ENCODE measurements at regions not wholly inside any gene's neighbourhood (a gene's known extent, or its start where the extent isn't known, plus 50 kb on each side); places are given as distances from the start of the nearest gene placed in this dataset.
A peak's percentile ranks its signal among the peaks of the same experiment; 100 is the strongest.

DNA sequence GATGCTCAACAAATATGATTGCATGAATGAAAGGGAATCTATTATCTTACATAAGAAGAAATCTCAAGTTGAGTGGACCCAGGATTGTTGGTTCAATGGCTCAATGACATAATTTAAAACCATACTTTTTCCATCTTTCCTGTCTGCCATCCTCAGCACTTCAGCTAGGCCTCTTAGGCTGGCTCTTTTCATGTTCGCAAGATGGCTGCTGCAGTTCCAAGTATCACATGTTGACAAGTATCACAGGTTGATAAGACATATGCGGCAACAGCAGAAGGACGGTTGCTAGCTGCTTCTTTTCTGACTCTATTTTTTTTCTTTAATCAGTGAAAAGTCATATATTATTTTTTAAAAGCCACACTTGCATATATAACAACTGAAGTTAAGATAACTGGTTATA lies 79.0 kb upstream of the CDK6 start:
- H3K4me3 ChIP-seq (ENCODE audit: severe bottlenecking): no peak overlapping the region

DNA sequence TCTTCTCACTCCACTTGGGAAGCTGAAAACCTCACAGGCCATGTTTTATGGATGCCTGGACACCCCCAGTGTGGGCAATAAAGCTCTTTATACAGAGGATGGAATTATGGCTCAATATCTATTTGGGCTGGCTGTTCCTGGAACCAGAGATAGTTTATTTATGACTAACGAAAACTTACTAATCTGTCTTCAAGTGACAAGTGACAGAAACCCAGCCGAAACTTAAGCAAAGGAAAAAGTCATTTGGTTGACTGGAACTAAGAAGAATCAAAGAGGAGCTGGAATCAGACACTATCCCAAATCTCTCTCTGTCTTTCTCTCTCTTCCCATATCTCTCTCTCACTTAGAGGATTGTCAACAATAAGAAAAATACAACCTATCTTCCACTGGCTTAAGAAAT lies 78.3 kb upstream of the CDK6 start:
- TF ChIP-seq, protein P1, sequence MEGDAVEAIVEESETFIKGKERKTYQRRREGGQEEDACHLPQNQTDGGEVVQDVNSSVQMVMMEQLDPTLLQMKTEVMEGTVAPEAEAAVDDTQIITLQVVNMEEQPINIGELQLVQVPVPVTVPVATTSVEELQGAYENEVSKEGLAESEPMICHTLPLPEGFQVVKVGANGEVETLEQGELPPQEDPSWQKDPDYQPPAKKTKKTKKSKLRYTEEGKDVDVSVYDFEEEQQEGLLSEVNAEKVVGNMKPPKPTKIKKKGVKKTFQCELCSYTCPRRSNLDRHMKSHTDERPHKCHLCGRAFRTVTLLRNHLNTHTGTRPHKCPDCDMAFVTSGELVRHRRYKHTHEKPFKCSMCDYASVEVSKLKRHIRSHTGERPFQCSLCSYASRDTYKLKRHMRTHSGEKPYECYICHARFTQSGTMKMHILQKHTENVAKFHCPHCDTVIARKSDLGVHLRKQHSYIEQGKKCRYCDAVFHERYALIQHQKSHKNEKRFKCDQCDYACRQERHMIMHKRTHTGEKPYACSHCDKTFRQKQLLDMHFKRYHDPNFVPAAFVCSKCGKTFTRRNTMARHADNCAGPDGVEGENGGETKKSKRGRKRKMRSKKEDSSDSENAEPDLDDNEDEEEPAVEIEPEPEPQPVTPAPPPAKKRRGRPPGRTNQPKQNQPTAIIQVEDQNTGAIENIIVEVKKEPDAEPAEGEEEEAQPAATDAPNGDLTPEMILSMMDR (IDR thresholded peaks at IDR 0.05; ENCODE audit: poor library complexity, severe bottlenecking): no peak

More for the DNA sequence above, 79.0 kb upstream of the CDK6 start:
- Histone ChIP-seq H3K9me3 (ENCODE audit: severe bottlenecking) (no peaks in the 10 kb centered on the region), H3K4me1 (ENCODE audit: insufficient read depth, poor library complexity, severe bottlenecking) (peaks cover 14% of the 10 kb centered on the region), H3K36me3 (ENCODE audit: low read depth) (no peaks in the 10 kb centered on the region), H3K27ac (ENCODE audit: poor library complexity, severe bottlenecking) (peak overlapping the region; percentile 91), H3K27me3 (ENCODE audit: insufficient read depth, poor library complexity, severe bottlenecking) (no peaks in the 10 kb centered on the region)
- TF ChIP-seq, protein P1 (IDR thresholded peaks at IDR 0.05; ENCODE audit: poor library complexity, severe bottlenecking): no peak
- no peak for DNase-seq (ENCODE audit: low spot score)
- ATAC-seq (ENCODE audit: low read depth): no peak

DNA sequence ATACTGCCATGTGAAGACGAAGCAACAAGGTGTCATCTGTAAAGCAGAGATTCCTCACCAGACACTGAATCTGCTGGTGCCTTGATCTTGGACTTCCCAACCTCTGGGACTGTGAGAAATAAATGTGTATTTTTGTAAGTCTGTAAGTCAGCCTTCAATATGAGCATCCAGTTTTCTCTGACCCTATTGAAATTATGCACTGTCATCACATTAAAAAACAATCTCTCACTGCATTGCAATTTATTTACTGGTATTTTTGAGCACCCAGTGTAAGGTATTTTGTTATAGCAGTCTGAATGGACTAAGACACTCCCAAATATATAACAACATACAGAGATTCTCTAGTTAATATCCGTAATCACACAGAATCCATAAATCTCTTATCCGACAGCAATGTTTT lies 77.5 kb upstream of the CDK6 start:
- TF ChIP-seq, protein P1 (IDR thresholded peaks at IDR 0.05; ENCODE audit: poor library complexity, severe bottlenecking): no peak
- Histone ChIP-seq H3K4me1 (ENCODE audit: insufficient read depth, poor library complexity, severe bottlenecking) (peaks cover 14% of the 10 kb centered on the region), H3K27ac (ENCODE audit: poor library complexity, severe bottlenecking) (no peak overlapping the region), H3K9me3 (ENCODE audit: severe bottlenecking) (no peaks in the 10 kb centered on the region), H3K4me3 (ENCODE audit: severe bottlenecking) (no peak overlapping the region), H3K36me3 (ENCODE audit: low read depth) (no peaks in the 10 kb centered on the region), H3K27me3 (ENCODE audit: insufficient read depth, poor library complexity, severe bottlenecking) (no peaks in the 10 kb centered on the region)
- ATAC-seq (ENCODE audit: low read depth): no peak
- DNase-seq (ENCODE audit: low spot score): no peak

More for the DNA sequence above, 78.3 kb upstream of the CDK6 start:
- Histone ChIP-seq H3K36me3 (ENCODE audit: low read depth) (no peaks in the 10 kb centered on the region), H3K27ac (ENCODE audit: poor library complexity, severe bottlenecking) (no peak overlapping the region), H3K4me3 (ENCODE audit: severe bottlenecking) (no peak overlapping the region), H3K27me3 (ENCODE audit: insufficient read depth, poor library complexity, severe bottlenecking) (no peaks in the 10 kb centered on the region), H3K9me3 (ENCODE audit: severe bottlenecking) (no peaks in the 10 kb centered on the region), H3K4me1 (ENCODE audit: insufficient read depth, poor library complexity, severe bottlenecking) (peaks cover 14% of the 10 kb centered on the region)
- ATAC-seq (ENCODE audit: low read depth) (no peak), DNase-seq (ENCODE audit: low spot score) (no peak)

DNA sequence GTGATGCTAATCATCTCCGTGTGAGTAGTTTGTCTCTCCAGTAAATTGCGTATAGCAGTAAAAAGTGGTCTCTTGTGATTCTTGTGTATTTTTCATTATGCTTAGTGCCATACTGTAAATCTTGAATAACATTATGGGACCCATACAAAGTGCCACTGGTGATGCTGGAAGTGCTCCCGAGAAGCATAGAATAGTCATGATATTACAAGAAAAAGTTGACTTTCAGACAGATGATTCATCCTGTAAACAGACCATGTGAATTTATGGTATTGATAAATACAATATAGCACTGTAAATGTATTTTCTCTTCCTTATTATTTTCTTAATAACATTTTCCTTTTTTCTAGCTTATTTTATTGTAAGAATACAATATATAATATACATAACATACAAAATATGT lies 74.6 kb upstream of the CDK6 start:
- Histone ChIP-seq H3K27me3 (ENCODE audit: insufficient read depth, poor library complexity, severe bottlenecking) (no peaks in the 10 kb centered on the region), H3K4me3 (ENCODE audit: severe bottlenecking) (no peak overlapping the region), H3K36me3 (ENCODE audit: low read depth) (no peaks in the 10 kb centered on the region), H3K9me3 (ENCODE audit: severe bottlenecking) (no peaks in the 10 kb centered on the region), H3K4me1 (ENCODE audit: insufficient read depth, poor library complexity, severe bottlenecking) (peaks cover 1% of the 10 kb centered on the region), H3K27ac (ENCODE audit: poor library complexity, severe bottlenecking) (no peak overlapping the region)
- ATAC-seq (ENCODE audit: low read depth) (no peak), DNase-seq (ENCODE audit: low spot score) (no peak)
- TF ChIP-seq, protein P1 (IDR thresholded peaks at IDR 0.05; ENCODE audit: poor library complexity, severe bottlenecking): no peak

DNA sequence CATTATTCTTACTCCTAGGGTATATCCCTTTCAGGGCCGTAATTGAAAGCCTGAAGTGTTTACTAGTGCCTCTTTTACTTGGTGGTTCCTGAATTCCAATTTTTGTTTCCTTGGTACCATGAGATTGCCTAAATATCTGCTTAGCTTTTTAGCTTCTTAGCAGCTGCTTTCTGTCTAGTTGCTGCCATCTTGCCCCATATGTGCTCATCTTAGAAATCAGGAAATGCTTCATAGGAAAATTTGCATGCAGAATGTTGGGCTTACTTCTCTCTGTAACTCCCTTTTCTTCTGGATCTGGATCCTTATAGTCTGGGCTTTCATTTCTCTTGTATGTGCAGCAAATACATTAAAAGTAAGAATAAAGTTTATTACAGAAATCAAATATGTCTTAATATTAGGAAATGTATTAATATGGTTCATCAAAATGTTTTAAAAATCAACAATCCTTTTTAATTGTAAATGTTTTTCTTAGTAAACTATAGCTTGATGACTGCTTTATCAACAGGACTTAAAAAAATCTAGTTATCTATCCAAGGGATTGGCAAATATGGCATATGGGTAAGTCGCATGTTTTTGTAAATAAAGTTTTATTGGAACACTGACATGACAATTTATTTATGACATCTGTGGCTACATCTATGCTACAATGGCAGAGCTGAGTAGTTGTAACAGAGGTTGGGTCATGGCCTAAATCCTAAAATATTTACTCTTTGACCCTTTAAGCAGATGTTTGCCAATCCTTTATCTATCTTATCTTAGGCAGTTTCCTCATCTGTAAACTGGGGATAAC lies 73.5 kb upstream of the CDK6 start:
- Histone ChIP-seq H3K9me3 (ENCODE audit: severe bottlenecking) (no peaks in the 10 kb centered on the region), H3K4me3 (ENCODE audit: severe bottlenecking) (no peak overlapping the region), H3K27me3 (ENCODE audit: insufficient read depth, poor library complexity, severe bottlenecking) (no peaks in the 10 kb centered on the region), H3K4me1 (ENCODE audit: insufficient read depth, poor library complexity, severe bottlenecking) (peaks cover 5% of the 10 kb centered on the region), H3K36me3 (ENCODE audit: low read depth) (no peaks in the 10 kb centered on the region), H3K27ac (ENCODE audit: poor library complexity, severe bottlenecking) (no peak overlapping the region)
- ATAC-seq (ENCODE audit: low read depth): no peak
- TF ChIP-seq, protein P1 (IDR thresholded peaks at IDR 0.05; ENCODE audit: poor library complexity, severe bottlenecking): no peak
- DNase-seq (ENCODE audit: low spot score): no peak

Data from RWPE2 (cell line).